A549 (cell line): ENCODE measurements at regions not wholly inside any gene's neighbourhood (a gene's known extent, or its start where the extent isn't known, plus 50 kb on each side); places are given as distances from the start of the nearest gene placed in this dataset.

Experiments
- ATAC-seq, 2 experiments: fragments of 200-7000 bp in 1 of 2; fragments of >200 bp in 1 of 2; cut with Nextera tagmentation in 1 of 2; cut with Tn5 transposase in 1 of 2; 3 replicates each; pipeline versions ENCODE4 v1.8.0 to v1.9.1; 2018 to 2020; ENCODE audit warnings: mild to moderate bottlenecking in 1 of 2, moderate library complexity in 1 of 2
- CTCF ChIA-PET: fragments of 300-600 bp; sonication (Branson Sonifier 250); formaldehyde crosslinking; extraction: SDS; loops from one replicate; lab custom pipeline; 2021; ENCODE audit warnings: antibody characterized with exemption, inconsistent platforms; lab: Yijun Ruan, JAX
- POLR2A ChIA-PET: fragments of 350-600 bp; formaldehyde crosslinking; extraction: SDS; loops from one replicate; lab custom pipeline; 2021; ENCODE audit warnings: antibody characterized with exemption, inconsistent platforms; lab: Yijun Ruan, JAX
- DNase-seq, 2 experiments: peaks; one replicate each; pipeline versions ENCODE4 v3.0.0 to v3.0.0-alpha.2; 2011 to 2016; ENCODE audit warnings: low read depth in 1 of 2, low spot score in 1 of 2
- FAIRE-seq: peaks from 2 replicates; lab custom pipeline; 2011; peaks lifted over from hg19 to GRCh38; lab: Jason Lieb, UNC
- H3K27ac ChIP-seq, 2 experiments: fragments of >200 bp; sonication (Bioruptor Twin); formaldehyde crosslinking; 3 replicates each; pipeline ENCODE4 v1.5.1; 2016 to 2017
- H3K4me1 ChIP-seq: fragments of >200 bp; sonication (Bioruptor Twin); formaldehyde crosslinking; 3 replicates; pipeline ENCODE4 v1.6.1; 2016
- H3K4me2 ChIP-seq: fragments of >200 bp; sonication (Bioruptor Twin); formaldehyde crosslinking; 3 replicates; pipeline ENCODE4 v1.6.1; 2016
- H3K4me3 ChIP-seq: fragments of >200 bp; sonication (Bioruptor Twin); formaldehyde crosslinking; 3 replicates; pipeline ENCODE4 v1.5.1; 2016
- H3K9me3 ChIP-seq: fragments of >200 bp; sonication (Bioruptor Twin); formaldehyde crosslinking; 3 replicates; pipeline ENCODE4 v1.6.1; 2016
- ATOH8 ChIP-seq: fragments of 250-450 bp; sonication (Bioruptor Pico); IDR thresholded peaks from 2 replicates; pipeline ENCODE4 v1.5.0; 2020; ENCODE audit warnings: low read depth, mild to moderate bottlenecking, moderate library complexity
- BCL3 ChIP-seq: fragments of >200 bp; sonication (Bioruptor Twin); formaldehyde crosslinking; IDR thresholded peaks from 3 replicates; pipeline ENCODE4 v1.6.1; 2016
- BHLHE40 ChIP-seq: IDR thresholded peaks from 2 replicates; pipeline ENCODE4 v1.6.1; 2012; ENCODE audit warnings: low read depth, low read length, inconsistent platforms
- CHD2 ChIP-seq: fragments of 150-350 bp; IDR thresholded peaks from 2 replicates; pipeline ENCODE4 v1.6.1; 2014; ENCODE audit warnings: low read length; ENCODE audit not compliant: partially characterized antibody
- CHD4 ChIP-seq: fragments of 200-600 bp; sonication (generic); IDR thresholded peaks from 2 replicates; pipeline ENCODE4 v1.6.1; 2016; ENCODE audit warnings: antibody characterized with exemption, mild to moderate bottlenecking, borderline replicate concordance
- EHF ChIP-seq: fragments of 250-450 bp; sonication (Bioruptor Pico); IDR thresholded peaks from 2 replicates; pipeline ENCODE4 v1.5.0; 2020; ENCODE audit warnings: mild to moderate bottlenecking
- EHMT2 ChIP-seq: fragments of 200-600 bp; sonication (generic); IDR thresholded peaks from 2 replicates; pipeline ENCODE4 v1.6.1; 2016; ENCODE audit warnings: antibody characterized with exemption, low read depth, mild to moderate bottlenecking, moderate library complexity
- EP300 ChIP-seq, 2 experiments: fragments of >200 bp; sonication (Bioruptor Twin); formaldehyde crosslinking; IDR thresholded peaks; 2 replicates in 1 of 2; 3 replicates in 1 of 2; pipeline ENCODE4 v1.6.1; 2016 to 2017
- FOSB ChIP-seq: fragments of 250-450 bp; sonication (Bioruptor Pico); IDR thresholded peaks from 2 replicates; pipeline ENCODE4 v1.5.0; 2020; ENCODE audit warnings: mild to moderate bottlenecking, moderate library complexity
- HES2 ChIP-seq: fragments of >200 bp; sonication (Bioruptor Twin); formaldehyde crosslinking; IDR thresholded peaks from 2 replicates; pipeline ENCODE4 v1.6.1; 2016
- HEYL ChIP-seq: fragments of 250-450 bp; sonication (Bioruptor Pico); IDR thresholded peaks from 2 replicates; pipeline ENCODE4 v1.8.0; 2021; ENCODE audit warnings: mild to moderate bottlenecking, moderate library complexity
- HMGXB4 ChIP-seq: fragments of 250-450 bp; sonication (Bioruptor Pico); IDR thresholded peaks from 2 replicates; pipeline ENCODE4 v1.5.0; 2021; ENCODE audit warnings: mild to moderate bottlenecking, moderate library complexity, borderline replicate concordance
- MAX ChIP-seq: IDR thresholded peaks from 2 replicates; pipeline ENCODE4 v1.6.1; 2012
- MAZ ChIP-seq: fragments of 150-350 bp; IDR thresholded peaks from 2 replicates; pipeline ENCODE4 v1.6.1; 2014; ENCODE audit warnings: antibody characterized with exemption, low read depth, low read length, borderline replicate concordance
- MYC ChIP-seq: IDR thresholded peaks from 2 replicates; pipeline ENCODE4 v1.6.1; 2012; ENCODE audit warnings: mild to moderate bottlenecking, inconsistent platforms, low read length, improper control_type of control experiment, borderline replicate concordance
- NR3C1 ChIP-seq: fragments of >200 bp; sonication (Bioruptor Twin); formaldehyde crosslinking; IDR thresholded peaks from 3 replicates; pipeline ENCODE4 v1.6.1; 2017
- PBX3 ChIP-seq: IDR thresholded peaks from 2 replicates; pipeline ENCODE4 v1.6.1; 2012
- POLR2A ChIP-seq: IDR thresholded peaks from 2 replicates; pipeline ENCODE4 v1.6.1; 2012; ENCODE audit warnings: mild to moderate bottlenecking, low read length
- POLR2AphosphoS2 ChIP-seq: conservative IDR thresholded peaks from 2 replicates; pipeline ENCODE4 v1.6.1; 2012; ENCODE audit warnings: low read length, improper control_type of control experiment, inconsistent platforms
- RNF2 ChIP-seq: fragments of 200-600 bp; sonication (generic); IDR thresholded peaks from 2 replicates; pipeline ENCODE4 v1.6.1; 2016; ENCODE audit warnings: low read depth, mild to moderate bottlenecking, antibody characterized with exemption, moderate library complexity, borderline replicate concordance
- SREBF2 ChIP-seq: fragments of 450-650 bp; IDR thresholded peaks from 2 replicates; pipeline ENCODE4 v1.6.1; 2014; ENCODE audit warnings: mild to moderate bottlenecking, moderate library complexity
- TFCP2L1 ChIP-seq: fragments of 250-450 bp; sonication (Bioruptor Pico); IDR thresholded peaks from 2 replicates; pipeline ENCODE4 v1.5.0; 2021; ENCODE audit warnings: mild to moderate bottlenecking
- WGBS: methylation state at CpG from one replicate; pipeline ENCODE4 v1.1.6; 2017; ENCODE audit errors: missing lambda C conversion rate; 5-methylcytosine and 5-hydroxymethylcytosine counted together

- Histone ChIP-seq H3K9me3 (no peaks in the 10 kb centered on the region), H3K4me1 (no peaks in the 10 kb centered on the region), H3K4me2 (no peak overlapping the region), H3K27ac (no peak overlapping the region), H3K4me3 (no peak overlapping the region)
- DNase-seq (no peak), ATAC-seq (no peak), FAIRE-seq (no peak)
- ChIA-PET CTCF (no interaction called here), POLR2A (no interaction called here)
- TF ChIP-seq RNF2 (no peak), HES2 (no peak), MAX (no peak), EP300 (IDR thresholded peaks at IDR 0.05) (no peak), POLR2A (no peak), CHD2 (no peak)
- 17% methylated on average over 6 of the region's 6 CpGs for WGBS
Observed at GRCh38 chr20:40617594-40617993, 71.4 kb downstream of the MAFB start.

GRCh38 chr20:40612837-40613236 lies 76.2 kb downstream of the MAFB start:
- ChIA-PET POLR2A (interaction anchor here (0.6 kb wide), 1 partner anchor 192 kb away, joined by 3 read pairs; no protein-coding TSS in a partner anchor), CTCF (no interaction called here)
- Histone ChIP-seq H3K4me1 (no peaks in the 10 kb centered on the region), H3K9me3 (no peaks in the 10 kb centered on the region), H3K4me3 (no peak overlapping the region), H3K4me2 (no peak overlapping the region), H3K27ac (no peak overlapping the region)
- DNase-seq (no peak), ATAC-seq (no peak), FAIRE-seq (no peak)
- TF ChIP-seq NR3C1 (no peak), ATOH8 (no peak), TFCP2L1 (CRISPR knock-in tag) (no peak), HMGXB4 (CRISPR knock-in tag) (no peak), MYC (no peak), EHMT2 (no peak), MAZ (no peak), POLR2AphosphoS2 (no peak), HEYL (CRISPR knock-in tag) (no peak), SREBF2 (no peak), BCL3 (no peak), PBX3 (no peak), BHLHE40 (no peak)

GRCh38 chr20:40612247-40612646 lies 76.8 kb downstream of the MAFB start:
- WGBS: 19% methylated on average over 4 of the region's 4 CpGs

More at GRCh38 chr20:40612247-40612646, 76.8 kb downstream of the MAFB start:
- TF ChIP-seq EHF (CRISPR knock-in tag): no peak
- no peak for TF ChIP-seq TFCP2L1 (CRISPR knock-in tag)
- TF ChIP-seq CHD4: no peak
- no peak for TF ChIP-seq HEYL (CRISPR knock-in tag)
- no peak for TF ChIP-seq FOSB
- TF ChIP-seq HMGXB4 (CRISPR knock-in tag): no peak
- Histone ChIP-seq H3K4me1 (no peaks in the 10 kb centered on the region), H3K4me2 (no peak overlapping the region), H3K9me3 (no peaks in the 10 kb centered on the region), H3K27ac (no peak overlapping the region), H3K4me3 (no peak overlapping the region)
- DNase-seq (no peak), ATAC-seq (no peak), FAIRE-seq (no peak)
- CTCF ChIA-PET: no interaction called here
- POLR2A ChIA-PET: interaction anchor here (0.6 kb wide), 1 partner anchor 193 kb away, joined by 3 read pairs; no protein-coding TSS in a partner anchor
